HT-29 (cell line): ENCODE measurements at regions not wholly inside any gene's neighbourhood (a gene's known extent, or its start where the extent isn't known, plus 50 kb on each side); places are given as distances from the start of the nearest gene placed in this dataset.
A peak's percentile ranks its signal among the peaks of the same experiment; 100 is the strongest.
"Not testable (repeated sequence)": the region's sequence is repeated elsewhere in the genome, so short reads cannot be mapped to it uniquely, and the experiment has no call there.

ENCODE experiments used
- DNase-seq: peaks from one replicate; pipeline ENCODE4 v3.0.0-alpha.2; 2015; ENCODE audit warnings: low spot score

DNA sequence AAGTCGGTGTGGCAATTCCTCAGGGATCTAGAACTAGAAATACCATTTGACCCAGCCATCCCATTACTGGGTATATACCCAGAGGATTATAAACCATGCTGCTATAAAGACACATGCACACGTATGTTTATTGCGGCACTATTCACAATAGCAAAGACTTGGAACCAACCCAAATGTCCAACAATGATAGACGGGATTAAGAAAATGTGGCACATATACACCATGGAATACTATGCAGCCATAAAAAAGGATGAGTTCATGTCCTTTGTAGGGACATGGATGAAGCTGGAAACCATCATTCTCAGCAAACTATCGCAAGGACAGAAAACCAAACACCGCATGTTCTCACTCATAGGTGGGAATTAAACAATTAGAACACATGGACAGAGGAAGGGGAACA lies 80.6 kb upstream of the ST3GAL5 start:
- not testable (repeated sequence) for DNase-seq

DNA sequence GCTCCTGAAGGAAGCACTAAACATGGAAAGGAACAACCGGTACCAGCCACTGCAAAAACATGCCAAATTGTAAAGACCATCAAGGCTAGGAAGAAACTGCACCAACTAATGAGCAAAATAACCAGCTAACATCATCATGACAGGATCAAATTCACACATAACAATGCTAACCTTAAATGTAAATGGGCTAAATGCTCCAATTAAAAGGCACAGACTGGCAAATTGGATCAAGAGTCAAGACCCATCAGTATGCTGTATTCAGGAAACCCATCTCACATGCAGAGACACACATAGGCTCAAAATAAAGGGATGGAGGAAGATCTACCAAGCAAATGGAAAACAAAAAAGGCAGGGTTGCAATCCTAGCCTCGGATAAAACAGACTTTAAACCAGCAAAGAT lies 77.0 kb upstream of the ST3GAL5 start:
- not testable (repeated sequence) for DNase-seq

DNA sequence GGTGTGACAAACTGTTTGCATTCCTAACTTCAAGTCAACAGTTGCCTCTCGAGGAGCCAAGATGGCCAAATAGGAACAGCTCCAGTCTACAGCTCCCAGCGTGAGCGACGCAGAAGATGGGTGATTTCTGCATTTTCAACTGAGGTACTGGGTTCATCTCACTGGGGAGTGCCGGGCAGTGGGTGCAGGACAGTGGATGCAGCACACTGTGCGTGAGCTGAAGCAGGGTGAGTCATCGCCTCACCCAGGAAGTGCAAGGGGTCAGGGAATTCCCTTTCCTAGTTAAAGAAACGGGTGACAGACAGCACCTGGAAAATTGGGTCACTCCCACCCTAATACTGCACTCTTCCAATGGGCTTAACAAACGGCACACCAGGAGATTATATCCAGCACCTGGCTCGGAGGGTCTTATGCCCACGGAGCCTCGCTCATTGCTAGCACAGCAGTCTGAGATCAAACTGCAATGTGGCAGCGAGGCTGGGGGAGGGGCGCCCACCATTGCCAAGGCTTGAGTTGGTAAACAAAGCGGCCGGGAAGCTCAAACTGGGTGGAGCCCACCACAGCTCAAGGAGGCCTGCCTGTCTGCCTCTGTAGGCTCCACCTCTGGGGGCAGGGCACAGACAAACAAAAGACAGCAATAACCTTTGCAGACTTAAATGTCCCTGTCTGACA lies 75.1 kb upstream of the ST3GAL5 start:
- peak; percentile 50 for DNase-seq

DNA sequence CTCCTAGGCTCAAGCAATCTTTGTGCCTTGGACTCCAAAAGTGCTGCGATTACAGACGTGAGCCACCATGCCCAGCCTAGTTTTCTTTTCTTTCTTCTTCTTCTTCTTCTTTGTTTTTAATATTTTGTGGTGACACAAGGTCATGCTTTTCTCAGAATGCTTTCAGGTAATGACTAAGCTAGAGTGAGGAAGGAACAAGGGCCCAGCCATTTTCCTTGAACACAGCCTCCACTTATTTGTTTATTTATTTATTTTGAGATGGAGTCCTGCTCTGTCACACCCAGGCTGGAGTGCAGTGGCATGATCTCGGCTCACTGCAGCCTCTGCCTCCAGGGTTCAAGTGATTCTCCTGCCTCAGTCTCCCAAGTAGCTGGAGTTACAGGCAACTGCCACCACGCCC lies 74.3 kb upstream of the ST3GAL5 start:
- DNase-seq: no peak

DNA sequence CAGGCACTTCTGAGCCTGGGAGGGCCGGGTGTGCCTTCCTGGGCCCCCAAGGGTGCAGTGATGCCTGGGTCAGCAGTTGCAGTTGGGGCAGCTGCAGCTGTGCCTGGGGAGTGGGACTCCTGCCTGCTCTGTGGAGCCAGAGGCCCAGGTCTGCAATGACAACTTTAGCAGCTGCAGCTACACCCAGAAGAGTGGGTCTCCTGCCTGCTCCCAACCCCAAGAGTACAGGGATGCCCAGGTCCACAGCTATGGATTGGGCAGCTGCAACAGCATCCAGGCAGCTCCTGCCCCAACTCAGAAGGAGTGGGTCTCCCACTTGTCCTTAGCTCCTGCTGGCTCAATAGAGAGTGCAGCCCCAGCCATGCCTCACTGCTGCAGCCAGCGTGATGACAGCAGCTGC lies 73.0 kb upstream of the ST3GAL5 start:
- DNase-seq: no peak

DNA sequence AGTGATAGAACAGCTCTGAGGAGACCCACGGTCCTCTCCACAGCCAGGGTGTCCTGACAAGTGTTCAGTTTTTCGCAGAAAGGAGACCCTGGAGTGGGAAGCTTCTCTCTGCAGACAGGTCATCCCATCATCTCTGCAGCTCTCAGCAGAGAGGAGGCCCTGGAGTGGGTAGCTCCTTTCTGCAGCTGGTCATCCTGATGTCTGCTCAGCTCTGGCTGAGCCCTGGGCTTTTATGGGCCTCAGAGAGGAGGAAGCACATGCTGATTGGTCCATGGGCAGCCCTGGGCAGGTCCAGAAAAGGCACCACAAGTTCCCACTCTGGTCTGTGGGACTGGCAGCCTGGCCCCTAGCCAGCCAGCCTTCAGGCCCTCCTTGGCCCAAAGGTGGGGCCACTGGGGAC lies 72.3 kb upstream of the ST3GAL5 start:
- no peak for DNase-seq

DNA sequence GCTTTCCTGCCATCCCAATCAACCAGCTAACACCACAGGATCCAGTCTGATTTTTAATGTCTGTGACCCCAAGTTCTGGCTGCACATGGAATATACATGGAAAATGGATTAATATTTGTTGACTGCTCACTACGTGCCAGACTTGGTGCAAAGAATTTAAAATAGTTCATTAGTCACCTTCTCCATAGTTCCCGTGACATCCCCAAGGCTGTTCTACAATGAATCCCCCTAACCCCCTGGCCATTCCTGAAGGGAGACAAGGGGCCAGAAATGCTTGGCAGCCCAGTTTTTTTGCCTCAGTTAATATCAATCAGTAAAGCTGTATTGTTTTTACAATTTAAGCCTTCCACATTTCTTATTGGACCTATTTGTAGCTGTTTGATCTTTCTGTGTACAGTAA lies 71.0 kb upstream of the ST3GAL5 start:
- DNase-seq: no peak

DNA sequence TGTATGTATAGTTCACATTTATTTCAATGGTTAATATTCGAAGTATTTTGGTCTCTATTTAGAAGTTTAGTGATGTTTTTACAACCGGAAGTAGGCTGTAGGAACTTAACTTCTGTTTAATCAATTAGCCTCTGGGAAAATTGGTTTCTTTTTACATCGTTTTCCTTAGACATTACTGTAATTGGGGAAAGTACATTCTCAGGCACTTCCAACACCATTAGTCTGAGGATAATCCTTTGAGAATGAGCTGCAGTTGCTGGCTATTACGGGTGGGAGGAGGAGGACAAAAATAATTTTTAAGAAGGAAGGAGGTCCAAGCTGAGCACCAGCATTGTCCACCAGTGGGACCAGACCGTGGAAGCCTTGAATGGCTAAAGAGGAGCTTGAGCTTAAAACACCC lies 70.4 kb upstream of the ST3GAL5 start:
- DNase-seq: no peak

DNA sequence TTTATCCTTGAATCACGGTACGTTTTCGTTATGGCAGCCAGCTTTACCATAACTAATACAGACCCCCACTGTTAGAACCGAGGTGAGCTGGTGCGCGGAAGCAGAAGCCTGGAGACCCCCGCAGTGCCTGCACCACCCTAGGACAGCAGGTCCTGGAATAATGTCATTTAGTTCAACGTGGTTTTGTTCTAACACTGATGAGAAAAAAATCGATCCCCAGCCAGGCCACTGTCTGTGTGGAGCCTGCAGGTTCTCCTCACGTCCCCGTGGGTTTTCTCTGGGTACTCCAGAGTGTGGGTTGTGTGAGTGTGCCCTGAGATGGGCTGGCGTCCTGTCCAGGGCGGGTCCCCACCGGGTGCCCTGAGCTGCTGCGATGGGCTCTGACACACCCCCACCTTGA lies 69.9 kb upstream of the ST3GAL5 start:
- no peak for DNase-seq

DNA sequence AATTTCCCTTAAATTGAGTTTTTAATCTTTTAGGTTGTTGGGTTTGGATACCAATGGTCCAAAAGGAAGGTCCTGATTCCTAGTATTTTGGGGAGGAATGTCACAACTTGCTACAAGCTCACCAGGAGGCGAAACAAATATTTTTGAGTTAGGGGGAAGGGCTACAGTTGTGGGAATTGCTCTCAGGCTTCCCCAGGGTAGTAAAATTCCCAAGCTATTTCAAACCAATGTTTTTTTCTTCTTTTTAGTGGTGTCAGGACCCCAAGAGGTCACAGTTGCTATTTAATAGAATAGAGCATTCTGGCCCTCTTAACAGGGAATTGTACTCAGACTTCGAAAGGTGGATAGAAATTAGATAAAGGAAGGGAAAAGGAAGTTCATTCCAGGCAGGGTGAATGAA lies 68.5 kb upstream of the ST3GAL5 start:
- DNase-seq: no peak

DNA sequence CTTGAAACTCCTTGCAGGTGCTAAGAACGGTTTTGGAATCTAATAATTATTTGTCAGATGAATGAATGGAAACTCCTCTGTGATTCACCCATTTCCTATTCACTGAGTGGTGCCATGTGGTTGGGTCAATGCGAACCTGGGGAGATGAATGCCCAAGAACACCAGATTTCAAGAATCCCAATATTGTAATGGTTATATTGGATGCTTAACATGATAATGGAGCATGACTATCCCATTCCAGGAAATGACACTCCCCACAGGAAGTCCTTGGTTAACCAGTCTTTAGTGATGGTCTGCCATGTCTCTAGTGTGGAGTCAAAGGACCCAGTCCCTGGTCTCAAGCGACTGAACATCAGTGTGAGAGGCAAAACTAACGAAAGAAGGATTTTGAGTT lies 67.9 kb upstream of the ST3GAL5 start:
- no peak for DNase-seq

DNA sequence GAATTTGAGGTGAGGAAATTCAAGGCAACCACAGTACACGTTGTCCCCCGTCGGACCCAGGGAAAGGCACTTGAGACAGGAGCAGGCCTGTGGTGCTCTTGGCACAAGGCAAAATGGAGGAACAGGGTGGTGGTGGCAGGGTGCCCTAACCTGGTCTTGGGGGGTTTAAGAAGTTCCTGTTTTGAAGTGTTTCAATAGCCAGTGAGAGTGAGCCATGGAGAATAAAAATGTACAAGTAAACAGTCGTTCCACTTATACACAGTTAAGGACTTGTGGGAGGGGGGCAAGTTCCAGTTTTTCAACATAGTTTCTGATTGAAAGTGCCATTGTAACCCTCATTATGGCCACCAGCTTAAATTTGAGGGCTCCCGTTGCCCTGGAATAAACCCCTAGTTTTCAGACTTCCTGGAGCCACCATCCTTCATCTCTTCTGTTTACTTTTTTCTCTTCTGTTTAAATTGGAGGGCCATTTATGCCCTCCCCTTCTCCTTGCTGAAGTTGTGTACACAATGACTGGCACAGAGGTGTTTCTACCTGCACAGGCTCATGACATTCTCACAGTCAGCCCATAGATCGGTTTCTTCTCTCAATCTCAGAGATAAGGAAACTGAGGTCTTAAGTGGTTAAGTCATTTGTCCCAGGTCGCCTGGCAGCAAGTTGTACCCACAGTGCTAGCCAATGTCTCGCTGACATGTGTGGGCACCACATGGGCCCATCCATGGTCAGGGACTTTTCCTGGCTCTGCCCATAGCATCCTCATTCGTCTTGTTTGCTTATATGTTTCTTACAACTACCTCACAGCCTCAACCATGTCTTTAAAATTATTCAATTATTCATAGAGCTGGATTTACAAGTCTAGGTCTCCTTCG lies 66.0 kb upstream of the ST3GAL5 start:
- peak; percentile 66 for DNase-seq

DNA sequence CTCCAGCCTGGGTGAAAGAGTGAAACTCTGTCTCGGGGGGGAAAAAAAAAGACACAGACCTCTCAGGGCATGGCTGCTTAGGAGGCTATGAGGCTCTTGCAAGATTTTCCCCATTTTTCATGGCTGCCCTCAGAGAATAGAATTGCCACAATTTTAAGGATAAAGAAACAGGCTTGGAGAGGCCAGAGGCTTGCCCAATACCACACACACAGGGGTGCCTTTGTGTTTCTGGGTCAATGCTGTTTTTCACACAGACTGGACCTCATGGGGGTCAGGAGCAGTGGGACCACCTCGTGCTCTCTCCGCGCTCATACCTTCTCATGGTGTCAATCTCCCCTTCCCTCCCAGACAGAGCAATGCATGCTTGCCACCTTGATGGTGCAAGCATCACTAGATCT lies 65.4 kb upstream of the ST3GAL5 start:
- DNase-seq: no peak

DNA sequence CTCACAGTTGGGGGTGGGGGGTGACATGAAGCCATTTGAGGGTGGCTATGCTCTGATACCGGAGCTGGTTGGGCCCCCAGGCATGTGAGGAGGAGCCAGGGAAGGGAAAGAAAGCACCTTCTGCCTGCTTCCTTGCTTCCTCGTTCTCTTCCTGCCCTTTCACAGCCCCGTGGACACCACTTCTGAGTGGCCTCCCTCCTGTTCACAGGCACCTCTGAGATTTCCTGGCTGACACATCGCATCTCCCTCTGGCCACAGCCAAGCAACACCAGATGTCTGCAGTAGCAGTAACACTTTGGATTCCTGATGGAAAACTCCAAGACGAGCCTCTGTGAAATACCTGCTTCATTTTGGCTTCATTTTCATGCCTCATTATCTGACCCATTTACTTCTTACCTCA lies 64.7 kb upstream of the ST3GAL5 start:
- no peak for DNase-seq

DNA sequence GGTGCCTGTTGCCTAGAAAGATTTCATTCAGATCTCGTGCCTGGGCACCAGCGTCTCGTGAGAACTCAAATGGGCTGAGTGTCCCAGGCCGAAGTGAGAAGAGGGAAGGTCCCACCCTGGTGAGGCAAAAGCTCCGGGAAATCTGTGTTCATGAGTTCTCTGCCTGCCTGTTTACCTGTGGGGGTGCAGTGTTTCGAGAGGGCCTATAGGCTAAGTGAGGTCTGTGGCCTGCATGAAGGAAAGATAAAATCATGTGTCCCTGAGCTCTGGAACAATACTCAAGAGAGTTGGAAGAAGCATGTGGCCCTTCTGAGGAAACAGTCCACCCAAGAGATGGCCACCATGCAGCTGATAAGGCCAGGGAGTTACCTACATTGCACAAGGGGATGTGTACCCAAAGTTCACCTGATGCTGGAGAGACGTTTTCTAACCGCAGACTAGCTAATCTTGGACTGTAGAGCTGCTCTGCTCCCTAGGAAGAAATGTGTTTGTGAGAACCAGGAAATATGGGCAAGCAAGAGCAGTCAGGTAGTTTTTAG lies 63.5 kb upstream of the ST3GAL5 start:
- peak; percentile 36 for DNase-seq

DNA sequence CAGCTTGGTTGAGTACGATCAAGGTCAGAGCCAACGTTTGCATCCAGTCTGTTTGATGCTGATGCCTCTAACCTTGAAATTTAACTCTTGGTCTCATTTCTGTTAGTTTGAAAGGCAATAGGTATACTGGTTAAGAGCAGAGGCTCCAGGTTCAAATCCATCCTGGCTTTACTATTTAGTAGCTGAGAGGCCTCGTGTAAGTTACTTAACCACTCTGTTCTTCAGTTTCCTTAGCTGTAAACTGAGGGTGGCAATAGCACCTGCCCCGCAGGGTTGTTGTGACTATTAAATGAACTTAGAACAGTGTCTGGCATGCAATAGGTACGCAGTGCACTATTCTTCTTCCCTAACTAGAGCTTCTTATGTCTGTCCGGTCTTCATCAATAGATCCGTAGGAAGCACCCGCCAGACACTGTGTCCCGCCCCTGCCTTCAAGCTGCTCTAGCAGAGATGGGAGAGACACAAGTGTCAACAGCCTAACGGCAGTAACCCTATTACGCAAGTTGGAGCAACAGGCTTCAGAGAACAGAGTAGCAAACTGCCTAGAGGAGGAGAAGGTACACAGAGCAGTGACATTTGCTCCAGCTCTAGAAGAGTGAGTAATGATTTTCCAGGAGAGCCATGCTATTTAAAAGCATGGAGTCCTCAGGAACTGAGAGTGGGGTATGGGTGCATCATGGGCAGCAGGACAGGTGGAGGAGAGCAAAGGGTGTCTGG lies 62.7 kb upstream of the ST3GAL5 start:
- DNase-seq: peak; percentile 30

DNA sequence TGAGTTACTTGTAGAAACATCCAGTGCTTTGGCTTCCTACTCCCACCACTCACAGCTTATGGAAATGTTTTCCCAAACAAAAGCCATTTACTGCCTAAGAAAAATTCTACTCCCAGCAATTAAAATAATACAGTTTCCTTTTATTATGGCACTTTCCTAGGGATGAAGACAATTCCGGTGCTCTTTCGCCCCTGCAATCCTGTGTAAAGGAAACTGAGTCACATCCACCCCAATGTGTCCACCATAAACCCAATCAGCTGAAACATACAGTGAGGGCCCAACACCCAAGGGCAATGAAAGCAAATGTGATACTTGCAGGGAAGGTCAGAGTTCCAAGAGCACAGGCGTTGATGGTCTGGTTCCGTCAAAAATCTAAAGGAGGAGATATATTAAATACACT lies 62.0 kb upstream of the ST3GAL5 start:
- DNase-seq: no peak

DNA sequence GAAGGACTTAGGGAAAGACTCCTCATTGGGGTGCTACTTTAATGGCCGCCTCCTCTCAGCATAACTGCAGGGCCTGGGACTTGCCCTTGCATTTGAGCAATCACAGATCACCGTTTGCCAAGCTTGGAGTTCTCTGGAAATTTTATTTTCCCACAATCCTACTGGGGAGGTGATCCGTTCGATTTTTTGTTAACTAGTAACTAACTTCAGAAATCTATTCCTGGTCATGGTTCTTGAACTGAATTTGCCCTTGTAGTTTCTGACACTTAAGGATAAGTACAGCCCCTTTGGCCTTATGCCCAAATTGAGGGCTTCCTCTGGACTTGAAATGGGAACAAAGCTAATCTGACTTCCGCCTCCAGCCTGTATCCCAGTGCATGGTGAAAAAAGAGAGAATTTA lies 60.5 kb upstream of the ST3GAL5 start:
- peak; percentile 43 for DNase-seq

DNA sequence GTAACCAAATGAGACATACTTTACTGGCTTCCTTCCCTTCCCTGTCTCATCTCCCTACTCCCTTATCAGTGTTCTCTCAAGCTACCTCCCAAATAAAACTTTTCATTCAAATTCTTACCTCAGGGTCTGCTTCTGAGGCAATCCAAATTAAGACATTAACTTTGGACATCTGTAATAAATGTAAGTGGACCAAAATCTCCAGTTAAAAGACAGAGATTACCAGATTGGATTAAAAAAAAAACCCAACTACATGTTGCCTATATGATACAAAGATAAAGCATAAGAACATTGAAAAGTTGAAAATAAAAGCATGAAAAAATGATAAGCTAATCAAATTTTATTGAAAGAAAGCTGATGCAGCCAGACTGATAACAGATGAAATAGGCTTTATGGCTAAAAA lies 58.8 kb upstream of the ST3GAL5 start:
- DNase-seq: no peak

DNA sequence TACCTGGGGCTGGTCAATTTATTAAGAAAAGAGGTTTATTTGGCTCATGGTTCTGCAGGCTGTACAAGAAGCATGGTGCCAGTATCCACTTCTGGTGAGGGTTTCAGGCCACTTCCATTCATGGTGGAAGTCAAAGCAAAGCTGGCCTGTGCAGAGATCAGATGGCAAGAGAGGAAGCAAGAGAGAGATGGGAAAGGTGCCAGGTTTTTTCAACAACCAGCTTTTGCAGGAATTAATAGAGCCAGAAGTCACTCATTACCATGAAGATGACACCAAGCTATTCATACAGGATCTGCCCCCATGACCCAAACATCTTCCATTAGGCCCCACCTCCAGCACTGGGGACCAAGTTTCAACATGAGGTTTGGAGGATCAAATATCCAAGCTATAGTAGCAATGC lies 56.8 kb upstream of the ST3GAL5 start:
- DNase-seq: no peak

DNA sequence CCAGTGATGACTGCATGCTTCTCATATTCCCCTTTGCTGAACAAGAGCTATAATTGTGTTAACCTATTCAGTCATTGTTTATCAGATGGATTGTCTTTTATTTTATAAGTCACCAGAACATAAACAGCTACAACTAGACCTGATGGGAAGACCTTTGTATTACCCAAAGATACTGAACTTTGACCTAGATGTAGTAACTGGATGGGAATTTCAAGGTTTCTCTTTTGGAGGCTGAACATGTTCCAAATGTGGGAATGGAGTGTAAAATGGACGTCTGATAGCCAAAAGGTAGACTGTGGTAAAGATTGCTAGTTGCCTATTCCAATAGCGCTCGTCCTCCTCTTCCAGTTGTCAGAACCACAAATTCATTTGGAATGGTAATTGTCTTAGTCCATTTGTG lies 56.4 kb upstream of the ST3GAL5 start:
- DNase-seq: no peak

DNA sequence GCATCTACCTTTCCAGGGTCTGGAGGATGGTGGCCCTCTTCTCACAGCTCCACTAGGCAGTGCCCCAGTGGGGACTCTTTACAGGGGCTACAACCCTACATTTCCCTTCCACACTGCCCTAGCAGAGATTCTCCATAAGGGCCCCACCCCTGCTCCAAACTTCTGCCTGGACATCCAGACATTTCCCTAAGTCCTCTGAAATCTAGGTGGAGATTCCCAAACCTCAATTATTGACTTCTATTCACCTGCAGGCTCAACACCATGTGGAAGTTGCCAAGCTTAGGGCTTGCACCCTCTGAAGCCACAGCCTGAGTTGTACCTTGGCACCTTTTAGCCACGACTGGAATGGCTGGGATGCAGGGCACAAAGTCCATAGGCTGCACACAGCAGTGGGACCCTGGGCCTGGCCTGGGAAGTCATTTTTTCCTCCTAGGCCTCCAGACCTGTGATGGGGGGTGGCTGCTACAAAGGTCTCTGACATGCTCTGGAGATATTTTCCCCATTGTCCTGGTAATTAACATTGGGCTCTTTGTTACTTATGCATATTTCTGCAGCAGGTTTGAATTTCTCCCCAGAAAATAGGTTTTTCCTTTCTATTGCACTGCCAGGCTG lies 53.7 kb upstream of the ST3GAL5 start:
- no peak for DNase-seq
